Kidney epithelial cell (primary cell): ENCODE measurements at regions not wholly inside any gene's neighbourhood (a gene's known extent, or its start where the extent isn't known, plus 50 kb on each side); places are given as distances from the start of the nearest gene placed in this dataset.
A peak's percentile ranks its signal among the peaks of the same experiment; 100 is the strongest.

ENCODE experiments used
- DNase-seq: peaks from one replicate; pipeline ENCODE4 v3.0.0-alpha.2; 2010; ENCODE audit warnings: low read depth
- H3K27me3 ChIP-seq: 2 replicates; pipeline ENCODE4 v1.6.0; 2011; ENCODE audit warnings: low read length; ENCODE audit not compliant: control insufficient read depth, insufficient read depth
- H3K36me3 ChIP-seq: 2 replicates; pipeline ENCODE4 v1.5.1; 2011; ENCODE audit warnings: low read length; ENCODE audit not compliant: control insufficient read depth, insufficient read depth
- H3K4me3 ChIP-seq: 2 replicates; pipeline ENCODE4 v1.5.1; 2011; ENCODE audit warnings: low read depth, mild to moderate bottlenecking, control low read depth, low read length
- CTCF ChIP-seq: IDR thresholded peaks from 2 replicates; pipeline ENCODE4 v1.5.1; 2011; ENCODE audit warnings: mild to moderate bottlenecking, moderate library complexity, low read length, control low read depth, inconsistent platforms; ENCODE audit not compliant: insufficient read depth, poor library complexity, severe bottlenecking

- H3K27me3 ChIP-seq, result no peaks in the 10 kb centered on the region
- H3K4me3 ChIP-seq, result no peak overlapping the region
- DNase-seq, result no peak
- H3K36me3 ChIP-seq, result no peaks in the 10 kb centered on the region
- peak; percentile 21 for TF ChIP-seq CTCF
Observed at GRCh38 chr1:233730809-233731208, 116.9 kb downstream of the KCNK1 start.

GRCh38 chr1:233732206-233732605, 118.3 kb downstream of the KCNK1 start:
- TF ChIP-seq CTCF, result no peak
- H3K4me3 ChIP-seq, result no peak overlapping the region

GRCh38 chr1:233734456-233734855, 120.5 kb downstream of the KCNK1 start:
- H3K27me3 ChIP-seq, result no peaks in the 10 kb centered on the region
- TF ChIP-seq CTCF, result no peak
- no peak overlapping the region for H3K4me3 ChIP-seq
- no peak for DNase-seq
- no peaks in the 10 kb centered on the region for H3K36me3 ChIP-seq

More at GRCh38 chr1:233732206-233732605, 118.3 kb downstream of the KCNK1 start:
- no peak for DNase-seq
- Histone ChIP-seq H3K36me3 (no peaks in the 10 kb centered on the region), H3K27me3 (no peaks in the 10 kb centered on the region)

- H3K27me3 ChIP-seq, result no peaks in the 10 kb centered on the region
- no peaks in the 10 kb centered on the region for H3K36me3 ChIP-seq
Observed at GRCh38 chr1:233735331-233735730, 121.4 kb downstream of the KCNK1 start.

GRCh38 chr1:233735847-233736246, 121.9 kb downstream of the KCNK1 start:
- no peak for DNase-seq
- no peak for TF ChIP-seq CTCF
- no peaks in the 10 kb centered on the region for H3K27me3 ChIP-seq
- H3K4me3 ChIP-seq, result no peak overlapping the region
- no peaks in the 10 kb centered on the region for H3K36me3 ChIP-seq

More at GRCh38 chr1:233735331-233735730, 121.4 kb downstream of the KCNK1 start:
- no peak overlapping the region for H3K4me3 ChIP-seq
- no peak for TF ChIP-seq CTCF
- no peak for DNase-seq

GRCh38 chr1:233737341-233737740, 123.4 kb downstream of the KCNK1 start:
- no peak for DNase-seq
- Histone ChIP-seq H3K36me3 (no peaks in the 10 kb centered on the region), H3K27me3 (no peaks in the 10 kb centered on the region), H3K4me3 (no peak overlapping the region)
- TF ChIP-seq CTCF, result no peak
